HG02981 (cell line): ENCODE measurements at regions not wholly inside any gene's neighbourhood (a gene's known extent, or its start where the extent isn't known, plus 50 kb on each side); places are given as distances from the start of the nearest gene placed in this dataset.

Experiments used
- ATAC-seq: cut with Tn5 transposase; IDR thresholded peaks from one replicate; pipeline ENCODE4 v1.9.1; 2021; ENCODE audit warnings: mild to moderate bottlenecking, moderate library complexity; ENCODE audit not compliant: unreplicated experiment

DNA sequence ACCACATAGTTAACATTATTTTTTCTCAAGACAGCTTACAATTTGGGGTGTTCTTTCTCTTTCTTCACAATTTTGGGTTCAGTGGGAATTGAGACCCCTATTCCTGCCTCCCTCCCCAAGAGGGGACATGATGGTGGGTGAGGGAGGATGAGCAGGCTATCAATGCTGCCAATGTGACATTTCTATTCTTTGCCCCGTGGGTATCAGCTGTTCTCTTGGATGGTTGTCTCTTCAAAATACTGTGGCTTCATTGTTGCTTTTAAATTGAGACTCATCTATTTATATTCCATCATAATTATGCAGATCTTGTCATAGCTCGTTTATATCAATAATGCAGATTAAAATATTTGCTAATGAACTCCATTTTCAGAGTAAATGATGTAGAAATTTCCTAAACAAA, 56.5 kb upstream of the ANO4 start:
- ATAC-seq: no peak

DNA sequence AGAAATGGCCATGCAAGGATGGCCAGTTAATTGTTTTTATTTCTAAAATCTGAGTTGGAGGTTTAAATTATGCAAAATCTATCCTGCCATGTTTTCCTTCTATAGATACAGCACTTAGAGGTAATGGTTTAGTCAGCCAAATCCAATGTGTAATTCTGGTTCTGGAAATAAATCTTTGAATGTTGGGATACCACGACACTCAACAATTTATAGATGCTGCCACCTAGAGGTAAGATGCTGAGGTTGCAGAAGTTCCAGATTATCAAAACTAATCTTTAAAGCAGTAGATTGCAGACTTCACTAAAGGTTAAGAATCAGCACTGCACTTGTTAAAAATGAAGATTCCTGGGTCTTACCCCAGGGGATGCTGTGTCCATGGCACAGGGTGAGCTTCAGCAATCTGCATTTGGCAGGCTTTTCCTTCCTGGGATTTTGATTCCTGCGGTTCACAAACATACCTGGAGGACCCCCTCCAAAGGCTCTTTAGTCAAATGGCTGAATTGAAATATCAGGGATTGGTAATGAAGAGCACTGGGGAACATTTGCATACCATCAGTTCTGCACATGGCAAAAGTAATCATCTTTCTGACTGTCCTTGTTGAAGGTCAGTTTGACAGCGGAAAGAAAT, 53.4 kb upstream of the ANO4 start:
- no peak for ATAC-seq

DNA sequence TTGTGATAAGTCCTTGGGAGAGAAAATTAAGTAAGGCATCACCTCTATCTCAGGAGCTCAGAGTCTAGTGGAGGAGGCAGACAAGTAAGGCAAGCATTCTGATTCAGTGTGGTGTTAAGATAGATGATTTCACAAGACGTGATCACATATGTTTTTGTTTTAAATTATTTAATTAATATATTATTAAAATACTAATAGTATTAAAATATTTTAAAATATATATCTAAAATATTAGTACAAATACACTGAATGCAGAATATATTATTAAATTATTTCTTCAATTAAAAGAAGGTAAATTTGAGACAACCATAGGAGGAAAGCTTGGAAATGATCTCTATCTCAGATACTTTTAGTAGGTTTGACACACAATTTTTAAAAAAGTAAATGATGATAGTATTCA, 51.5 kb upstream of the ANO4 start:
- no peak for ATAC-seq
